Progenitor cell of endocrine pancreas (in vitro differentiated cells): ENCODE measurements at regions not wholly inside any gene's neighbourhood (a gene's known extent, or its start where the extent isn't known, plus 50 kb on each side); places are given as distances from the start of the nearest gene placed in this dataset.

Source experiments
- DNase-seq: peaks from one replicate; pipeline ENCODE4 v3.0.0; 2021; ENCODE audit warnings: low spot score; ENCODE audit not compliant: unreplicated experiment
- H3K27ac Mint-ChIP-seq: 2 replicates; pipeline ENCODE4 v1.8.0; 2021; ENCODE audit warnings: mild to moderate bottlenecking, moderate library complexity, mixed read lengths
- H3K27me3 Mint-ChIP-seq: 2 replicates; pipeline ENCODE4 v1.8.0; 2021; ENCODE audit warnings: mixed read lengths
- H3K36me3 Mint-ChIP-seq: 2 replicates; pipeline ENCODE4 v1.8.0; 2022; ENCODE audit warnings: mixed read lengths; ENCODE audit not compliant: insufficient read depth
- H3K4me1 Mint-ChIP-seq: 2 replicates; pipeline ENCODE4 v1.8.0; 2021; ENCODE audit warnings: low read depth, mixed read lengths
- H3K4me3 Mint-ChIP-seq: 2 replicates; pipeline ENCODE4 v1.8.0; 2021; ENCODE audit warnings: low read depth, mild to moderate bottlenecking, moderate library complexity, mixed read lengths
- H3K9me3 Mint-ChIP-seq: 2 replicates; pipeline ENCODE4 v1.8.0; 2021; ENCODE audit warnings: low read depth, mixed read lengths
- CTCF ChIP-seq: fragments of 200-600 bp; sonication (generic); IDR thresholded peaks from one replicate; pipeline ENCODE4 v1.5.0; 2021; ENCODE audit warnings: antibody characterized with exemption, mild to moderate bottlenecking; ENCODE audit not compliant: unreplicated experiment

DNA sequence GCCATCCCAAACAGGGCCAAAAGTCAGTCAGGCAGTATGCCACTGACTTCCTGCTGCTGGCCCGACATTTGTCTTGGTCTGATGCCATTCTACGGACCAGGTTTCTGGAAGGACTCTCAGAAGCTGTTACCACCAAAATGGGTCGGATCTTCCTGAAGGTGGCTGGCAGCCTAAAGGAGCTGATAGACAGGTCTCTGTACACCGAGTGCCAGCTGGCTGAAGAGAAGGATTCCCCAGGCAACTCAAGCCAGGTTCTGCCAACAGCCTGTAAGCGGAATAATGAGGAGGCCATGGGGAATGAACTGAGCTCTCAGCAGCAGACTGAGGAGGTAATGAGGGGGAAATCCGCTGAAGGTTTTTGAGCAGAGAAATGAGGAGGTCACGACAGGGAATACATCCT lies 95.7 kb downstream of the RTL9 start:
- DNase-seq = no peak
- TF ChIP-seq CTCF = no peak
- H3K36me3 Mint-ChIP-seq = no peaks in the 10 kb centered on the region
- peak overlapping the region; percentile 58 for H3K27ac Mint-ChIP-seq
- peaks cover 14% of the 10 kb centered on the region for H3K27me3 Mint-ChIP-seq
- no peak overlapping the region for H3K4me3 Mint-ChIP-seq
- no peaks in the 10 kb centered on the region for H3K9me3 Mint-ChIP-seq
- peaks cover 4% of the 10 kb centered on the region for H3K4me1 Mint-ChIP-seq

GRCh38 chrX:110462957-110463356 lies 104.3 kb downstream of the RTL9 start:
- H3K27ac Mint-ChIP-seq = no peak overlapping the region
- TF ChIP-seq CTCF = peak; percentile 47
- H3K9me3 Mint-ChIP-seq = peaks cover 4% of the 10 kb centered on the region
- peaks cover 2% of the 10 kb centered on the region for H3K4me1 Mint-ChIP-seq
- no peak for DNase-seq
- H3K27me3 Mint-ChIP-seq = peaks cover 8% of the 10 kb centered on the region
- H3K4me3 Mint-ChIP-seq = no peak overlapping the region
- peaks cover 1% of the 10 kb centered on the region for H3K36me3 Mint-ChIP-seq

DNA sequence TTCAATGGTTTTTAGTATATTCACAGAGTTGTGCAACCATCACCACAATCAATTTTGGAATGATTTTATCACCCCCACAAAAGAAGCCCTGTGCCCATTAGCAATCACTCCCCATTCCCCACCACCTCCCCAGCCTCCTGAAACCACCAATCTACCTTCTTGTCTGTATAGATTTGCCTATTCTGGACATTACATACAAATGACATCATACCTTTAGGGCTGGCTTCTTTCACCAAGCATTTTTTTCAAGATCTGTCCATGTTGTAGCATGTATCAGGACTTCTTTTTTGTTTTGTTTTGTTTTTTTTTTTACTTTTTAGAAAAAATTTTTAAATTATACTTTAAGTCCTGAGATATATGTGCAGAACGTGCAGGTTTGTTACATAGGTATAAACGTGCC lies 108.1 kb downstream of the RTL9 start:
- no peak overlapping the region for H3K4me3 Mint-ChIP-seq
- DNase-seq = no peak
- H3K9me3 Mint-ChIP-seq = peaks cover 7% of the 10 kb centered on the region
- H3K36me3 Mint-ChIP-seq = peaks cover 1% of the 10 kb centered on the region
- peaks cover 2% of the 10 kb centered on the region for H3K4me1 Mint-ChIP-seq
- no peak for TF ChIP-seq CTCF
- no peaks in the 10 kb centered on the region for H3K27me3 Mint-ChIP-seq
- no peak overlapping the region for H3K27ac Mint-ChIP-seq

- Mint-ChIP-seq H3K36me3 (peaks cover 1% of the 10 kb centered on the region), H3K4me1 (no peaks in the 10 kb centered on the region), H3K27ac (no peak overlapping the region), H3K9me3 (peaks cover 7% of the 10 kb centered on the region), H3K27me3 (no peaks in the 10 kb centered on the region), H3K4me3 (no peak overlapping the region)
- DNase-seq = no peak
- TF ChIP-seq CTCF = no peak
Measured at GRCh38 chrX:110472265-110472664, 113.6 kb downstream of the RTL9 start.

- DNase-seq = no peak
- Mint-ChIP-seq H3K27me3 (no peaks in the 10 kb centered on the region), H3K4me3 (no peak overlapping the region), H3K27ac (no peak overlapping the region), H3K36me3 (no peaks in the 10 kb centered on the region), H3K9me3 (no peaks in the 10 kb centered on the region), H3K4me1 (peaks cover 1% of the 10 kb centered on the region)
- TF ChIP-seq CTCF = no peak
Measured at GRCh38 chrX:110477593-110478228, 119.1 kb downstream of the RTL9 start.
